Naive B cell (primary cell): ENCODE measurements at regions not wholly inside any gene's neighbourhood (a gene's known extent, or its start where the extent isn't known, plus 50 kb on each side); places are given as distances from the start of the nearest gene placed in this dataset.

Source experiments
- ATAC-seq, 2 donors: fragments of 150-1000 bp; cut with Tn5 transposase; 2 replicates each; pipeline ENCODE4 v1.10.0; 2021; ENCODE audit warnings: low read depth in 2 of 2, mild to moderate bottlenecking in 2 of 2, moderate library complexity in 2 of 2
- DNase-seq: peaks from one replicate; pipeline ENCODE4 v3.0.0; 2022
- H3K27ac Mint-ChIP-seq, 6 donors: one replicate each; pipeline ENCODE4 v1.8.0; 2020 to 2022; ENCODE audit warnings: mild to moderate bottlenecking in 6 of 6, mixed read lengths in 6 of 6, moderate library complexity in 5 of 6, inconsistent platforms in 2 of 6
- H3K27me3 Mint-ChIP-seq, 3 donors: one replicate each; pipeline ENCODE4 v1.8.0; 2021 to 2022; ENCODE audit warnings: mixed read lengths in 3 of 3, mild to moderate bottlenecking in 1 of 3
- H3K36me3 Mint-ChIP-seq, 2 donors: one replicate each; pipeline ENCODE4 v1.8.0; 2020 to 2022; ENCODE audit warnings: mixed read lengths in 2 of 2, inconsistent platforms in 1 of 2, mild to moderate bottlenecking in 1 of 2
- H3K4me1 Mint-ChIP-seq, 3 donors: one replicate each; pipeline ENCODE4 v1.8.0; 2020 to 2022; ENCODE audit warnings: mixed read lengths in 3 of 3, inconsistent platforms in 1 of 3, mild to moderate bottlenecking in 1 of 3, moderate library complexity in 1 of 3
- H3K4me3 Mint-ChIP-seq, 8 donors: one replicate each; pipeline ENCODE4 v1.8.0; 2020 to 2022; ENCODE audit warnings: mild to moderate bottlenecking in 8 of 8, mixed read lengths in 8 of 8, moderate library complexity in 8 of 8, inconsistent platforms in 2 of 8
- H3K9me3 Mint-ChIP-seq, 7 donors: one replicate each; pipeline ENCODE4 v1.8.0; 2020 to 2022; ENCODE audit warnings: mixed read lengths in 7 of 7, mild to moderate bottlenecking in 5 of 7, inconsistent platforms in 2 of 7, moderate library complexity in 1 of 7

- DNase-seq (no peak), ATAC-seq (no peak)
- Mint-ChIP-seq H3K4me1 (no peaks in the 10 kb centered on the region), H3K4me3 (no peak overlapping the region), H3K9me3 (peaks cover 0 to 13% (median 3%) of the 10 kb centered on the region in 7 donors), H3K27me3 (peaks cover 0 to 4% (median 1%) of the 10 kb centered on the region in 3 donors), H3K27ac (no peak overlapping the region), H3K36me3 (no peaks in the 10 kb centered on the region)
Observed at GRCh38 chr7:12130609-12131008, 80.5 kb upstream of the TMEM106B start.

GRCh38 chr7:12131122-12131521 is 80.0 kb upstream of the TMEM106B start:
- no peaks in the 10 kb centered on the region for H3K36me3 Mint-ChIP-seq
- H3K27me3 Mint-ChIP-seq: peaks cover 0 to 4% (median 0%) of the 10 kb centered on the region in 3 donors
- DNase-seq (no peak), ATAC-seq (no peak)
- peaks cover 0 to 13% (median 3%) of the 10 kb centered on the region in 7 donors for H3K9me3 Mint-ChIP-seq
- H3K27ac Mint-ChIP-seq: no peak overlapping the region
- H3K4me3 Mint-ChIP-seq: no peak overlapping the region
- no peaks in the 10 kb centered on the region for H3K4me1 Mint-ChIP-seq

- Mint-ChIP-seq H3K9me3 (peaks cover 0 to 13% (median 3%) of the 10 kb centered on the region in 7 donors), H3K4me3 (no peak overlapping the region), H3K27me3 (peaks cover 0 to 11% (median 4%) of the 10 kb centered on the region in 3 donors), H3K36me3 (no peaks in the 10 kb centered on the region), H3K27ac (no peak overlapping the region), H3K4me1 (no peaks in the 10 kb centered on the region)
- ATAC-seq (no peak), DNase-seq (no peak)
Observed at GRCh38 chr7:12133865-12134264, 77.2 kb upstream of the TMEM106B start.

- Mint-ChIP-seq H3K9me3 (peaks cover 0 to 13% (median 3%) of the 10 kb centered on the region in 7 donors), H3K36me3 (no peaks in the 10 kb centered on the region), H3K27me3 (peaks cover 0 to 14% (median 4%) of the 10 kb centered on the region in 3 donors), H3K27ac (peak overlapping the region in 1 of 6 donors; percentile 25), H3K4me1 (no peaks in the 10 kb centered on the region), H3K4me3 (no peak overlapping the region)
- no peak for ATAC-seq
- DNase-seq: no peak
Observed at GRCh38 chr7:12136523-12136922, 74.6 kb upstream of the TMEM106B start.

GRCh38 chr7:12137283-12137682 is 73.8 kb upstream of the TMEM106B start:
- Mint-ChIP-seq H3K36me3 (no peaks in the 10 kb centered on the region), H3K4me1 (no peaks in the 10 kb centered on the region), H3K9me3 (peaks cover 0 to 11% (median 4%) of the 10 kb centered on the region in 7 donors), H3K27me3 (peaks cover 0 to 14% (median 4%) of the 10 kb centered on the region in 3 donors), H3K4me3 (no peak overlapping the region), H3K27ac (no peak overlapping the region)
- no peak for DNase-seq
- no peak for ATAC-seq

GRCh38 chr7:12138421-12138820 is 72.7 kb upstream of the TMEM106B start:
- Mint-ChIP-seq H3K9me3 (peaks cover 0 to 8% (median 4%) of the 10 kb centered on the region in 7 donors), H3K27ac (no peak overlapping the region), H3K36me3 (no peaks in the 10 kb centered on the region), H3K27me3 (peaks cover 0 to 14% (median 0%) of the 10 kb centered on the region in 3 donors), H3K4me1 (no peaks in the 10 kb centered on the region), H3K4me3 (no peak overlapping the region)
- no peak for DNase-seq
- ATAC-seq: no peak

GRCh38 chr7:12139416-12139815 is 71.7 kb upstream of the TMEM106B start:
- Mint-ChIP-seq H3K27ac (no peak overlapping the region), H3K4me1 (no peaks in the 10 kb centered on the region), H3K27me3 (peaks cover 0 to 14% (median 0%) of the 10 kb centered on the region in 3 donors), H3K4me3 (no peak overlapping the region), H3K36me3 (no peaks in the 10 kb centered on the region), H3K9me3 (peaks cover 0 to 13% (median 8%) of the 10 kb centered on the region in 7 donors)
- DNase-seq: no peak
- ATAC-seq: no peak

- H3K36me3 Mint-ChIP-seq: no peaks in the 10 kb centered on the region
- no peak for ATAC-seq
Observed at GRCh38 chr7:12146813-12147212, 64.3 kb upstream of the TMEM106B start.

GRCh38 chr7:12152196-12152918 is 58.7 kb upstream of the TMEM106B start:
- DNase-seq (no peak), ATAC-seq (no peak)
- Mint-ChIP-seq H3K9me3 (peaks cover 0 to 2% (median 0%) of the 10 kb centered on the region in 7 donors), H3K4me3 (no peak overlapping the region), H3K27ac (no peak overlapping the region), H3K4me1 (no peaks in the 10 kb centered on the region), H3K36me3 (no peaks in the 10 kb centered on the region), H3K27me3 (peaks cover 8 to 22% (median 10%) of the 10 kb centered on the region in 3 donors)

More at GRCh38 chr7:12146813-12147212, 64.3 kb upstream of the TMEM106B start:
- Mint-ChIP-seq H3K4me3 (no peak overlapping the region), H3K27me3 (peaks cover 0 to 5% (median 4%) of the 10 kb centered on the region in 3 donors), H3K9me3 (peaks cover 0 to 13% (median 8%) of the 10 kb centered on the region in 7 donors), H3K4me1 (no peaks in the 10 kb centered on the region), H3K27ac (no peak overlapping the region)
- no peak for DNase-seq

- Mint-ChIP-seq H3K4me3 (no peak overlapping the region), H3K27ac (no peak overlapping the region), H3K27me3 (peaks cover 5 to 24% (median 8%) of the 10 kb centered on the region in 3 donors), H3K4me1 (no peaks in the 10 kb centered on the region), H3K9me3 (peaks cover 0 to 2% (median 0%) of the 10 kb centered on the region in 7 donors), H3K36me3 (no peaks in the 10 kb centered on the region)
- ATAC-seq (no peak), DNase-seq (no peak)
Observed at GRCh38 chr7:12154119-12154518, 57.0 kb upstream of the TMEM106B start.

GRCh38 chr7:12157517-12157916 is 53.6 kb upstream of the TMEM106B start:
- Mint-ChIP-seq H3K4me3 (no peak overlapping the region), H3K27ac (no peak overlapping the region), H3K4me1 (no peaks in the 10 kb centered on the region), H3K9me3 (peaks cover 0 to 2% (median 0%) of the 10 kb centered on the region in 7 donors), H3K27me3 (peaks cover 4 to 16% (median 5%) of the 10 kb centered on the region in 3 donors), H3K36me3 (no peaks in the 10 kb centered on the region)
- no peak for DNase-seq
- no peak for ATAC-seq

- no peak for DNase-seq
- Mint-ChIP-seq H3K27ac (no peak overlapping the region), H3K4me1 (no peaks in the 10 kb centered on the region), H3K36me3 (no peaks in the 10 kb centered on the region), H3K27me3 (peaks cover 0 to 12% (median 5%) of the 10 kb centered on the region in 3 donors), H3K9me3 (peaks cover 0 to 2% (median 0%) of the 10 kb centered on the region in 7 donors), H3K4me3 (no peak overlapping the region)
- no peak for ATAC-seq
Observed at GRCh38 chr7:12158334-12159060, 52.6 kb upstream of the TMEM106B start.

- Mint-ChIP-seq H3K9me3 (peaks cover 0 to 10% (median under 1%) of the 10 kb centered on the region in 7 donors), H3K27me3 (peaks cover 0 to 8% (median 0%) of the 10 kb centered on the region in 3 donors), H3K4me3 (no peak overlapping the region), H3K36me3 (no peaks in the 10 kb centered on the region), H3K27ac (no peak overlapping the region), H3K4me1 (no peaks in the 10 kb centered on the region)
- no peak for DNase-seq
- no peak for ATAC-seq
Observed at GRCh38 chr7:12161146-12161545, 49.9 kb upstream of the TMEM106B start.
